Hepatocyte (in vitro differentiated cells): ENCODE measurements at regions not wholly inside any gene's neighbourhood (a gene's known extent, or its start where the extent isn't known, plus 50 kb on each side); places are given as distances from the start of the nearest gene placed in this dataset.

Source experiments
- DNase-seq: peaks from one replicate; pipeline ENCODE4 v3.0.0-alpha.2; 2016; ENCODE audit warnings: low spot score
- H2AFZ ChIP-seq: fragments of 200-600 bp; sonication (generic); 2 replicates; pipeline ENCODE4 v1.6.0; 2016; ENCODE audit warnings: antibody characterized with exemption, mild to moderate bottlenecking
- H3K27ac ChIP-seq: fragments of 200-600 bp; sonication (generic); 2 replicates; pipeline ENCODE4 v1.5.1; 2016; ENCODE audit warnings: mild to moderate bottlenecking
- H3K27me3 ChIP-seq: fragments of 200-600 bp; sonication (generic); 2 replicates; pipeline ENCODE4 v1.6.1; 2016
- H3K36me3 ChIP-seq: fragments of 200-600 bp; sonication (generic); replicated peaks from 2 replicates; pipeline ENCODE4 v1.5.1; 2016; ENCODE audit warnings: low read depth; ENCODE audit not compliant: insufficient read depth
- H3K4me1 ChIP-seq: fragments of 200-600 bp; sonication (generic); 2 replicates; pipeline ENCODE4 v1.5.1; 2016; ENCODE audit warnings: mild to moderate bottlenecking, moderate library complexity; ENCODE audit not compliant: insufficient read depth
- H3K4me2 ChIP-seq: fragments of 200-600 bp; sonication (generic); 2 replicates; pipeline ENCODE4 v1.6.0; 2016
- H3K4me3 ChIP-seq: fragments of 200-600 bp; sonication (generic); 2 replicates; pipeline ENCODE4 v1.5.1; 2016; ENCODE audit warnings: mild to moderate bottlenecking
- H3K79me2 ChIP-seq: fragments of 200-600 bp; sonication (generic); 2 replicates; pipeline ENCODE4 v1.6.0; 2017; ENCODE audit warnings: mild to moderate bottlenecking
- H3K9me2 ChIP-seq: fragments of 200-600 bp; sonication (generic); replicated peaks from 2 replicates; pipeline ENCODE4 v1.6.0; 2017; ENCODE audit warnings: mild to moderate bottlenecking; ENCODE audit not compliant: insufficient read depth
- H3K9me3 ChIP-seq: fragments of 200-600 bp; sonication (generic); 2 replicates; pipeline ENCODE4 v1.5.1; 2016; ENCODE audit warnings: low read depth, mild to moderate bottlenecking
- H4K20me1 ChIP-seq: fragments of 200-600 bp; sonication (generic); 2 replicates; pipeline ENCODE4 v1.6.0; 2016; ENCODE audit warnings: mild to moderate bottlenecking; ENCODE audit not compliant: insufficient read depth, poor library complexity, severe bottlenecking
- CTCF ChIP-seq: fragments of 200-600 bp; sonication (generic); IDR thresholded peaks from 2 replicates; pipeline ENCODE4 v1.5.1; 2016; ENCODE audit warnings: antibody characterized with exemption, mild to moderate bottlenecking; ENCODE audit not compliant: poor library complexity
- EZH2 ChIP-seq: fragments of 200-600 bp; sonication (generic); IDR thresholded peaks from 2 replicates; pipeline ENCODE4 v1.6.1; 2016; ENCODE audit warnings: antibody characterized with exemption, mild to moderate bottlenecking, borderline replicate concordance
- EZH2phosphoT487 ChIP-seq: fragments of 200-600 bp; sonication (generic); IDR thresholded peaks from one replicate; pipeline ENCODE4 v1.6.1; 2018; ENCODE audit warnings: antibody characterized with exemption, mild to moderate bottlenecking, low read depth, moderate library complexity; ENCODE audit not compliant: unreplicated experiment, severe bottlenecking
- WGBS: methylation state at CpG from one replicate; pipeline ENCODE4 v1.1.6; 2016; ENCODE audit warnings: low lambda C conversion rate; ENCODE audit errors: missing lambda C conversion rate; 5-methylcytosine and 5-hydroxymethylcytosine counted together

- Histone ChIP-seq H3K27ac (peak overlapping the region; percentile 40), H3K36me3 (no peaks in the 10 kb centered on the region), H3K9me3 (no peaks in the 10 kb centered on the region), H3K27me3 (peaks cover 75% of the 10 kb centered on the region), H3K9me2 (no peaks in the 10 kb centered on the region), H3K4me1 (peaks cover 66% of the 10 kb centered on the region), H2AFZ (no peak overlapping the region), H4K20me1 (no peaks in the 10 kb centered on the region), H3K79me2 (no peaks in the 10 kb centered on the region), H3K4me2 (peak overlapping the region; percentile 97), H3K4me3 (no peak overlapping the region)
- TF ChIP-seq EZH2phosphoT487: no peak
- TF ChIP-seq EZH2: peak; percentile 29
- no peak for TF ChIP-seq CTCF
- WGBS: 22% methylated on average over 59 of the region's 60 CpGs
- DNase-seq: peak; percentile 78
Observed at GRCh38 chrX:40151211-40152172, 53.7 kb upstream of the BCOR start.

- Histone ChIP-seq H3K9me2 (no peaks in the 10 kb centered on the region), H4K20me1 (no peaks in the 10 kb centered on the region), H3K4me1 (peaks cover 71% of the 10 kb centered on the region), H3K4me2 (no peak overlapping the region), H3K79me2 (peaks cover 8% of the 10 kb centered on the region), H3K9me3 (no peaks in the 10 kb centered on the region), H3K36me3 (no peaks in the 10 kb centered on the region), H2AFZ (no peak overlapping the region), H3K27me3 (peaks cover 77% of the 10 kb centered on the region), H3K27ac (no peak overlapping the region), H3K4me3 (no peak overlapping the region)
- 68% methylated on average over 6 of the region's 6 CpGs for WGBS
- no peak for DNase-seq
- TF ChIP-seq CTCF: no peak
- no peak for TF ChIP-seq EZH2
- no peak for TF ChIP-seq EZH2phosphoT487
Observed at GRCh38 chrX:40150503-40150902, 52.7 kb upstream of the BCOR start.

- TF ChIP-seq CTCF: no peak
- TF ChIP-seq EZH2: no peak
- TF ChIP-seq EZH2phosphoT487: no peak
- H3K4me2 ChIP-seq: peak overlapping the region; percentile 62
- H2AFZ ChIP-seq: no peak overlapping the region
Observed at GRCh38 chrX:40149286-40150175, 51.8 kb upstream of the BCOR start.

More at GRCh38 chrX:40149286-40150175, 51.8 kb upstream of the BCOR start:
- no peak overlapping the region for H3K4me3 ChIP-seq
- no peaks in the 10 kb centered on the region for H3K36me3 ChIP-seq
- H3K79me2 ChIP-seq: peaks cover 8% of the 10 kb centered on the region
- H4K20me1 ChIP-seq: no peaks in the 10 kb centered on the region
- H3K9me2 ChIP-seq: no peaks in the 10 kb centered on the region
- no peaks in the 10 kb centered on the region for H3K9me3 ChIP-seq
- H3K4me1 ChIP-seq: peaks cover 77% of the 10 kb centered on the region
- peak overlapping the region; percentile 78 for H3K27ac ChIP-seq
- peaks cover 84% of the 10 kb centered on the region for H3K27me3 ChIP-seq
- no peak for DNase-seq
- 55% methylated on average over 17 of the region's 17 CpGs for WGBS
